ENCODE measurements at regions not wholly inside any gene's neighbourhood (a gene's known extent, or its start where the extent isn't known, plus 50 kb on each side); places are given as distances from the start of the nearest gene placed in this dataset.
A peak's percentile ranks its signal among the peaks of the same experiment; 100 is the strongest.
"Not testable (repeated sequence)": the region's sequence is repeated elsewhere in the genome, so short reads cannot be mapped to it uniquely, and the experiment has no call there.

DNA sequence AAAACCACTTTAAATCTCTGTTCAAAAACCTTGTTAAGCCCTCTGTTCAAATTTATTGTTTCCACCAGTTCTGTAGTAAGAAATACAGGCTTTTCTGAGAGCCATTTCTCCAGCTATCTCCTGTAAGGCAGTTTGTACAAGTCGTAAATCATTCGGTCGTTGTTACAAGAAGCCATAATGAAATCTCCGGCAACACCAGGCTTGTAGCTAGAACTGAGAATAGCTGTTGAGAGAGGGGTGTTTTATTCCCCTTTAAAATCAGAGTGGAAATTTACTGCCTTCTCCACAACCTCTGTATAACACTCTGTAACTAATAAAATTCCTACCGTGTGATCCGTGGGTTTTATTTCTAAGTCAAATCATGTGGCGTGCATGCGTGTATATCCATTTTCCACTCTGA is 335.8 kb upstream of the KAZN start:
- peak; percentile 52 for DNase-seq

DNA sequence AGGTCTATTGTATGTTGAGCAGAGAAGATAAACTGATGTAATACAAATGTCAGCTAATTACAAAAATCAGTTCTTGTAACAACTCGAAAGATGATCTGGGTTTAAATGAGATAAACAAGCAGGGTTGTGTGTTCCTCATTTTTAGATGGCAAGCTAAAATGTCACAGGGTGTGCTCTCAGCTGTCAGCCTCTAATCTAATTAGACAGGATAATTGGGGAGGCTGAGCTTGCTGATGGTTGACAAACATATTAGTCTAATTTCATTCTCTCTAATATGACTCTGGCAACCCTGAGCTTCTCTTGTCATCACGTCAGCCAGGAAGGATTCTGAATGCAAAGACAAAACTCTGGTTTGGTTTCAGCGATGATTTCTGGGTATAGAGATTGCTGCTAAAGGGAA is 335.3 kb upstream of the KAZN start:
- DNase-seq = peak; percentile 15

DNA sequence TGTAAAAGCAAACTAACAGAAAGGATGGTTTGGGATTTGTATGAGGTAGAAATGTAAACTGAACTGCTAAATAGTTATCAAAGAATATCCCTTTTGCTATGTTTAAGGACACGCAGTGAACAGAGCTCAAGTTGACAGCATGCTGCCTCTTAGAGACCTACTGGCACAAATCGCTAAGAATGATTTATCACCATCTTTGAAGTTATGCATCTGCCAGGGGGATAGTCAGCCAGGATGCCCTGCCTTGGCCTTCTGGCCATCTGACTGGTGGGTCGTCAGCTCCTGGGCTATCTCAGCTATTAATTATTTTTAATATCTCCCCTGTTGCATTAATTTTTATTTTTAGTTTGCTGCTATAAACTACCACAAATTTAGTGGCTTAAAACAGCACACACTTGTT is 334.8 kb upstream of the KAZN start:
- DNase-seq = peak; percentile 18

DNA sequence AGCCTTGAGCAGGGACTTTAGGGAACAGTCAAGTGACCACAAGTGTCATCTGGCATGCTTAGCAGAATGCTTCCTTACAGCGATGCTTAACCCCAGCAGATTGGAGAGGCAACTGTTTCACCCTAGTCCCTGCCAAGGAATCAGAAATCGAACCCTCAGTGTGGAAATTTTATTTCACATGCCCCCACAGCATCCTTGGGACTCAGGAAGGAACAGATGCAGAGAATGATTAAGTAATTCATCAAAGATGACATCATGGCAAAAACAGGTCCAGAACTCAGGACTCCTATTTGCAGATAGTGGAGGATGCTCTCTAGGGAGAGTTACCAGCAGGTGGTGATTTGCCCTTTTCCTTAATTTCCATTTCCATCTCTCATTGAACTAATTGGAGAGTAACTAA is 333.0 kb upstream of the KAZN start:
- DNase-seq = no peak

DNA sequence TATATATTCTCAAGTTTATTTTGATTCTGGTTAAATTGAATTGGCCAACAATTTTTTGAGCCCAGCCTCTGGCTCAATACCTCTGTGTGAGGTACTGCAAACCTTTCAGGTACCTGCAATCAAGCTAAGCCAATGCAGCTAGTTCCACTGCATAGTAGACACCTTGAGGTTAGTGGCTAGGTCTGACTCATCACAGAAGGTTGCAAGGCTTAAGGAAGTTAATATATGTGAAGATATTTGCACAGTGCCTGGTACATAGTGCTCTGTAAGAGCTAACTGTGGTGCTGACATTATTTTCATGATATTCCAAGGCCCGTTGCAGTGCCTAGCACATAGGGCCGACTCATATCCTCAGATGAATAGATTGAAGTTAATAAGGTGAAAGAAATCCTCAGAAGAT is 330.5 kb upstream of the KAZN start:
- no peak for DNase-seq

DNA sequence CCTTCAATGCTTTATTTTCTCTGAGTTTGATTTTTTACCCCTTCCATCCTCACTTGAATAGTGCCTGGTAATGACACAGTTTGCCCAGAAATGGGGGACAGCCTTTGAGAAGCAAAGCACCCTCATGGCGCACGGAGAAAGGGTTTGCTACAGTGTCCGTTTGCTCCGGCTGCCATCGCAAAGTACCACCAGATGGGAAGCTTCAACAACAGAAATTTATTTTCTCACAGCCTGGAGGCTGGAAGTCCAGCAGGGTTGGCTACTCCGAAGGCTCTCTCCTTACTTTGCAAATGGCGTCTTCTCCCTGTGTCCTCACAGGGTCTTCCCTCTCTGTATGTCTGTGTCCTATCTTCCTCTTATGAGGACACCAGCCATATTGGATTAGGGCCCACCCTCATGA is 327.7 kb upstream of the KAZN start:
- no peak for DNase-seq

DNA sequence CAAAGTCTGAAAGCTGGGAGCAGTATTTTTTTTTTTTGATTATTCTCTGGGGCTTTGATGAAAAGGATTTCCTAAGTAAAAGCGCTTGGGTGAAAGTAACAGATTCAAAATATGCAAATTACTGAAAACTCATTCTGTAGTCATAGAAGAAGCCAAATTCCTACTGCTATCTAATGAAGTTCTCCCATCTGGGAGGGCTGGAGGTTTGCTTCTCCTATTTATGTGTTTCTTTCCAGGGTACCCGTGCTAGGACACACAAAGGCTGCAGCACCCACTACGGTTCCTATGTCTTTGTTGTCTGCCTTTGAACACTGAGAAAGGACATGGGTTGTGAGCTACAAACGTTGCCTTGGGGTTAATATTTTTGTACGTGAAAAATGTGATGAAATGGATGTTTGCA is 324.7 kb upstream of the KAZN start:
- no peak for DNase-seq

DNA sequence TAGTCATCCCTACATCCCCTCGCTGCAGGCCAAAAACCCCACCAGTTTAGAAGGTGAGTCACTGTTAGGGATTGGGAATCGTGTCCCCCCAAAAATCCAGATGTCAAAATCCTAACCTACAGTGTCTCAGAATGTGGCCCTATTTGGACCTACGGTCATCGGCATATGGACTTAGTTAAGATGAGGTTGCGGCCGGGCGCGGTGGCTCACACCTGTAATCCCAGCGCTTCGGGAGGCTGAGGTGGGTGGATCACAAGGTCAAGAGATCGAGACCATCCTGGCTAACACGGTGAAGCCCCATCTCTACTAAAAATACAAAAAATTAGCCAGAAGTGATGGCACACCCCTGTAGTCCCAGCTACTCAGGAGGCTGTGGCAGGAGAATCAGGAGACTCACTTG is 318.6 kb upstream of the KAZN start:
- not testable (repeated sequence) for DNase-seq

DNA sequence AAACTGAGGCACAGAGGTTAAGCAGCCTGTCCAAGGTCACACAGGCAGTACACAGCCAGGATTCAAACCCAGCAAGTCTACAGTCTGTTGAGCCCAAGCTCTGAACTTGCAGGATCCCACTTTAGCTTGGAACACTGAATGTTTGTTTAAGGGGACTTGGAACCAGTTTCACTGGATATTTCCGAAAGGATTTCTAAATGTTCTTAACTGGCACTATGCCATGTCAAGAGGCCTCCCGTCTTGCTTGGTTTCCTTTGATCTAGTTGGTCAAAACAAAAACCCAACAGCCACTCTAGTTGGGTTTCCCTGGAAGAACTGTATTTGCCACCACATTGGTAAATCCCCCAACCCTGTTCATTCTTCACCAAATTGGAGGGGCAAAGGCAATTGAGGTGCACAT is 317.6 kb upstream of the KAZN start:
- DNase-seq = no peak

DNA sequence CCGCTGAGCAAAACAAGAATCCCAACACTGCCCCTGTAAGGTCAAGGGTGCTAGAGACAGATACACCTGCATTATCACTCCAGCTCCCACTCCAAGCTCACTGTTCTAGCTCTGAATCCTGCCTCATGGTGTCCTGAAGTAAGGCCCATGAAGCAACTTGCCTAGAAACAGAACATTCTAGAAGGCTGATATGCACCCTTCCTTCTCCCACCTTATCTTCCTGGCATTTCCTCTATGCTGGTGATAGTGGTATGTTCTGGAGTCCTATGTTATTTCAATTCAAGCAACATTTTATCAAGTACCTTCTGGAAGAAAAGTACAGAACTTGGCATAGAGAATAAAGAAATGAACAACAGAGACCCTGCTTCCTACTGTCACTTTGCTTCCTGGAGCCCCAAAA is 317.1 kb upstream of the KAZN start:
- DNase-seq = no peak

DNA sequence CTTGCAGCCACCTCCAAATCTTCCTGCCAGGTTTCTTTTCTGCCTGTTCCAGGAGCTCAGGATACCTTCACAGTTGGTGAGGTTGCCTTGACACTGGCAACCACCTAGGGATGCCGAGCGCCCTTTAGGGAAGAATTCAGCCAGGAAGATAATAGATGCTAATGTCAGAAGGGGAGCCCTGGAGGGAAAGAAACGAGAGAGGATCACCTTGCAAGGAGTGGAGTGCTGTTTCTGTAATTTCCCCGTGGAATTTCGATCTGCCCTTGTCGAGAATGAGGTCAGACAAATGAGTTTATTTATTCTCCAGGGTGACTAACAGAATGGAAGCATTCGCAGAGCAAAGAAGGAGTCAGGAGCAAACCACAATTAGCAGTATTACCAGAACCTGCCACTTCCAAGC is 315.8 kb upstream of the KAZN start:
- DNase-seq = no peak

DNA sequence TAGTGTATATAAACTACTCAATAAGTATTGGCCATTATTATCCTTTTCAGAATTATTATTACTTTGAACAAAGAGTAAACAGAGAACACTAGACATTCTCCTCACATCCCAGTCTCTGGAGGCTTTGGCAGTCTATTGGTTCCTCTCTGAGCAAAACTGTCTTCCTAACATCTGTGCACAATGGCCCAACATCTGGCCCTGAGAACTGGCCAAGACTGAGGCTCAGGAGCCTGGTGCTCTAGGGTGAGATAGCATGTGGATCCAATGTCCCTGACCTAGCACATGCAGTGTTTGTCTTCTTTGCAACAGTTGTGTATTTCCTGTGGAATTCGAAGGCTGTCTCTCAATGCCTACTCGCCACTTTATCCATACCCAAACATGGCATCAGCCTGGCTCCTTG is 313.2 kb upstream of the KAZN start:
- DNase-seq = no peak

DNA sequence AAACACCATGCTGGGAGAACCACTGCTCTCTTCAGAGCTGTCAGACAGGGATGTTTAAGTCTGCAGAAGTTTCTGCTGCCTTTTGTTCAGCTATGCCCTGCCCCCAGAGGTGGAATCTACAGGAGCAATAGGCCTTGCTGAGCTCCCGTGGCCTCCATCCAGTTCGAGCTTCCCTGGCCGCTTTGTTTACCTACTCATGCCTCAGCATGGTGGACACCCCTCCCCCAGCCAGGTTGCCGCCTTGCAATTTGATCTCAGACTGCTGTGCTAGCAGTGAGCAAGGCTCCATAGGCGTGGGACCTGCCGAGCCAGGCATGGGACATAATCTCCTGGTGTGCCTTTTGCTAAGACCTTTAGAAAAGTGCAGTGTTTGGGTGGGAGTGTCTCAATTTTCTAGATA is 307.3 kb upstream of the KAZN start:
- DNase-seq = not testable (repeated sequence)

DNA sequence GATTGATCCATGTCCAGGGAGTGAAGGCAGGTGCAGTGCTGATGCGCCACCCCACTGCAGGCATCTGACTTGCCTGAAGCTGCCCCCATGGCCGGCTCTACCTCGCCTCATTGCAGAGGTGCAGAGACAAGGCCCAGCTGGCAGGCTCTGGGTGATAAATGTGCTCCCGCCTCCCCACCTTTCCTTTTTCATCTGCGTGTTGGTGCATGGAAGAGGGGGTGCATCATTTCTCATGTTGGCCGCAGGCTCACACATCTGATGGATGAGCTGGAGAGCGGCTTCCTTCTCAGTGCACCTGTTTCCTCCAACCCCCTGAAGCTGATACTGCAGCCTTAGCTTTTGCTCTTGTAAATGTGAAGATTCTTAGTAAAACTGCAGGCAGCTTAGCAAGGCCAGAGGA is 306.0 kb upstream of the KAZN start:
- DNase-seq = no peak

DNA sequence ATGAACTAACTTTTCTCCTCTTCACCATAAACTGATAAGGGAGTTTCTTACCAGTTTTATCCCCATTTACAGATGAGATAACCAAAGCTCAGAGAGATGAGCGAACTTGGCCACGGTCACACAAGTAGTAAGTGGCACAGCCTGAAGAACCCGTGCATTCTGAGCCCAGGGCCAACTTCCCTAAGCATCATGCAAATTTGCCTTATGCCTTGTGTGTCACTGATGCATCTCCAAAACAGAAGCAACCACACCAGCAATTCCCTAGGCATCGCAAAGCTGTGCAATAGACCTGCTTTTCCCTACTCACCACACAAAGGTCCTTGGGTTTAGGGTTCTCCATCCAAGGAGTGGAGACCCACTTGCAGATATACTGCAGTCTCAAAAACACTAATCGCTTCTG is 304.5 kb upstream of the KAZN start:
- no peak for DNase-seq

DNA sequence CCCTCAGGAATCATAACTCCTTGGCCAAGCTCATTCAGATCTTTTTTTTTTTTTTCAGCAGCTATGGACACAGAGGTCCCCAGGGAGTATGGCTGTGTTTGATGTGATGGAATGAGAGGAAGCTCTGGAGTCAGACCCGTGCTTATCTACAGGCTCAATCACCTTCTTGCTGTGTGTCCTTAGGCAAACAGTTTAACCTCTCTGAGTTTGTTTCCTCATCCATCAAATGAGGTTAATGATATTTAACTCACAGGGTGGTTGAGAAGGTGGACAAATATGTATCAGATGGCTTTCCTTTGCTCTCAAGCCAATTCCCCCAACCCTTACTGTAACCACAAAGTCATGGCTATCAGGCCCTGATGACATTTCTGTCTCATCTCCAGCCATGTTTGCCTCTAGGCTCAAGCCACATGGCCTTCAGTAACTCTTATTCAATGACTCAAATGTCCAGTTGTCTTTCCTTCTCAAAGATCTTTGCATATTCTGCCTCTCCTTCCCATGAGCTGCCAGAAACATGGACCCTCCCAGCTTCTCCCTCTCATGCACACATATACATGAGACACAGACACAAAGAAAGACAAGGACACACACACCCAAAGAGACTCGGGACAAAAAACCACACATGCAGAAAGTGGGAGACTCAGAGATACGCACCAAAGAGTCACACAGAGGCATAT is 303.5 kb upstream of the KAZN start:
- DNase-seq = no peak

DNA sequence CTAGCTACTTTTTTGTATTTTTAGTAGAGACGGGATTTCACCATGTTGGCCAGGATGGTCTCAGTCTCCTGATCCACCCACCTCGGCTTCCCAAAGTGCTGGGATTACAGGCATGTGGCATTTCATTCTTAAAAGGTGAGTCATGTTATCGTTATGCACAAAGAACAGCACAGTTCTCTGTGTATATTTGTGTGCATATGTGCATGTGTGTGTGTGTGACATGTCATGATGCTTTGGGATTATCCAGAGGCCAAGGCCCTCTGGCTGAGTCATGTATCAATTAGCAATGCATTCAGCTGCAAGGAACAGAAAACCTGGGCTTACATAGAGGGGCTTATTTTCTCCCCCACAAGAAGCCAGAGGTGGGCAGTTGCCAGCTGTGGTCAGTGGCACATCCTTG is 301.7 kb upstream of the KAZN start:
- DNase-seq = no peak

DNA sequence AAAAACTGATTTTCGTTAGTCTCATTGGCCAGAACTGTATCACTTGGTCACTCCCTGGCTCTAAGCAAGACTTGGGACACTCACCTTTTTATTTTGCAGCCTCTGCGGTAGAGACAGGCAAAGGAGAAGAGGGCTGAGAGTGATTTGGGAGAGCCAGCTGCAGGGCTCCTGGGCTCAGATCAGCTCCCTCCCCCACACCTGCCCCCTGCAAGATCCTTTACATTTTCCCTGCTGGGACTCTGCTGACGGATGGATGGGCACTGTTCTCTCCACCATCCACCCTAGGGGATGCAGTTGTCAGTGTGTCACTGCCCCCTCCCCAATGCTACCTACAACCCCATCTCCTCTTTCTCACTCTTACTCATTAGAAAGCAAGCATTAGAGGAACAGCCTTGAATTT is 301.1 kb upstream of the KAZN start:
- DNase-seq = no peak

DNA sequence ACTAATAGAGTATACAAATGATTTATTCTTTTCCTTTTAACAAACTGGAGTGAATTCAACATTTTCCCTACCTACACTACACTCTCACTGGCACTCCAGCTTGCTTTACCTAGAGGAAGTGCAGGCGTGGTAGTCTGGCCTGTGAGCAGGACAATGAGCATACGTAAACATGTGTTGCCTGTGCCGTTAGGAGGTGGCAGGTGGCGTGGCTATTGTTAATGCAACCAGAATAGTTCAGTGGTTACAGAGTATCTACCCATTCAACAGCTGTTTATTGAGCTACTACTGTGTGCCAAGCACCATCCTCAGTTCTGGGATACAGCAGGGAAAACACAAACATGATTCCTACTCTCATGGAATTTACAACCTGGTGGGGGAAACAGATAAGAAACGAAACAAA is 299.7 kb upstream of the KAZN start:
- no peak for DNase-seq

DNA sequence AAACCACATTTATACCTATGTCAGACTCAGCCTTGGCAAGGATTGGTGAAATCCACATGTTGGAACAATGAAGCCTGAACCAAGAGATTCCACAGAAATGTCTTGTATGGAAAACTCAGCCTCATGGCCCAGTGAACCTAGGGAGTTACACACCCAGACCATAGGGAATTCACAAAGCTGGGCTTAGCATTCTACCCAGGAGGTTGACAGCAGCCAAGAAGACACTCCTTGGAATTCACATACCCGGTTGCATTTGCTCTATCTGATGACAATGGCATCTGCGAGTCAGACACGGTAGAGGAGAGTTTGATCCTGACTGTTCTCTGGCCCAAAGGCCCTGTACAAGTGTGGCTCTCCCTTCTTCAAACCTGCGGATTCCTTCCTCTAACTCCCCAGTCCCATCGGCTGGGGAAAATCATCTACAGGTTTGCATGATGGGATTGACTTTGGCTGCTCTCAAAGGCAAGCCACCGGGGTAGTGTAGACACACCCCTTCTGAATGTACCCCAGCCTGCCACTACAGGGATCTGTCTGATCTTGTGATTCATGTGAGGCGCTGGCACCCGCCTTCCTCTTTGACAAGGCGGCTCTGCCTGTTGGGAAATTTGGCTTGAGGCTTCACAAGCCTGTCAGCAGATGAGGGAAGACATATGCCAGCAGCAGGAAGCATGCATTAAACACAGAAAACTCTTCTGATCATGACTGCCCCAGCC is 297.3 kb upstream of the KAZN start:
- no peak for DNase-seq

DNA sequence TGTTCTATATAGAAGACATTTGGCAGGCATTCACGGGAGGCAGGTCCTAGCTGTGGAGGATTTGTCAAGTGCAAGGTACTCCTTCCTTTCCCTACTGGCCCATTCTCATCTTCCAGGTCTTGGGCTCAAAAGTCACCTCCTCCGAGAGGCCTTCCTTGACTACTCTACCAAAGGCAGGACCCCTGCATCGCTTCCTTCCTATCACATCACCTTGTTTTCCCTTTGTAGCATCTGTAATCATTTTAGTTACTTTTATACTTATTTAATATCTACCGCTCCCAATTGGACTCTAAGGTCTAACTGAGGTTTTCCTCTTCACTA is 296.8 kb upstream of the KAZN start:
- DNase-seq = no peak

DNA sequence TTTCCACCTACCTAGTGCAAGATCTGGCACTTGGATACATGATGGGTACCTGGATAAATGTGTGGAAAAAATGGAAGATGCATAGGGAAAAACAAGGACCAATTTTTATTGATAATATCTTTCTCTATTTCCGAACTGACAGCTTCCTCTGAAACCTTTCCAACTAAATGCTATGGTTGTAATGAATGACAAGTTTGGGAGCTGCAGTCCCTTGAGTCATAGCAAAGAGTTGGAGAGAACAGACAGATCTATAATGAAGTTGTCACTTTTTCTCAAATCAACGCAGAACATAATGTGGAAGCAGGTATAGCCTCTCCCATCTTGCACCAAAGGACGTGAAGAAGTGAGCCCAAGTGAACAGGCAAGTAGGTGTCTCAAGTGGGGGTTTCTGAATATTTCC is 296.5 kb upstream of the KAZN start:
- DNase-seq = no peak

DNA sequence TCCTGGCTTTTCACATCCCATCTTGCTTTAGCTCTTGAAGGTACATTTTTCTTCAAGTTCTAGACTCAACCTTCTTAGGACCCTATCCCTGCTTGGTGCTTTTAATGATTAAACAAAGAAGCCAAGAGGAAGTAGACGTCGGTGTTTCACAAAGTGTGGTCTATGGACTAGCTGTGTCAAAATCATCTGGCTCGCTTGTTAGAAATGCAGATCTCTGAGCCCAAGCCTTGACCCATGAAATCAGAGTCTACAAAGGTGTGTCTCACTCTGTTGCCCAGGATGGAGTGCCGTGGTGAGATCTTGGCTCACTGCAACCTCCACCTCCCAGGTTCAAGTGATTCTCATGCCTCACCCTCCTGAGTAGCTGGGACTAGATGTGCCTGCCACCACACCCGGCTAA is 295.5 kb upstream of the KAZN start:
- DNase-seq = no peak

DNA sequence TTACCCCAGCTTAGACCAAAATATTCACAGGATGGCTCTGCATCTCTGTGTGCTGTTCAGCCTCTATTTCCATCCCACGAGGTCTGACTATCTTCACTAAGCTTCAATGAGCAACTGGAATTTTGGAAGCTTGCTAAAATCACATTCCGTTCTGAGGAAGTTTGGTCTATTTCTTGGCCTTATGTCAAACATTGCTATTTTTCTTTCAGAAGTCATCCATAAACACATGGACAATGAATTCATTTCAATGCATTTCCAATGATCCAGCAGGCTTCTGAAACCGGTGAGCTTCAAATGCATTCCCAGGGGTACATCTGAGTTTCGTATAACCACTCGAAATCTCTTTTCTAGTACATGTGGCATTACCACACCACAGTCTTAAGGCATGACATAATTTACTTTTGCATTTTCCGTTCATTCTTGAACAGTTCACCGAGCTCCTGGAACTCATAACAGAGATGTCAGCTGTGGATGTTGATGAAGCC is 294.1 kb upstream of the KAZN start:
- no peak for DNase-seq

DNA sequence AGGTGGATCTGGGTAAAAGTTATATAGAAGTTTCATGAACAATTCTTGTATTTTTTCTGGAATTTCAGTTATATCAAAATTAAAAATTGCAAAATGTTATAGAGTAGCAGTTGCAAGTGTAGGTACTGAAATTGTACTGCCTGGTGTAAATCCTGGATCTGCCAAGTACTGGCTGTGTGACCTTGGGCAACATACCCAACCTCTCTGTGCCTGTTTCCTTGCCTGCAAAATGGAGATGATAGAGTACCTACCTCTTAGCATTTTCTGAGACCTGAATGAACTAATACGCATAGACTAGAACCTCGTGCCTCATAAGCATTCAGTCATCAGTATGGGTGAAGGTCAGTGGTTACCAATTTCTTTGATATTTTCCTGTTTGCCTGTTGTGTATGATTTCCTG is 290.0 kb upstream of the KAZN start:
- no peak for DNase-seq
